Hepatocyte (in vitro differentiated cells): ENCODE measurements at regions not wholly inside any gene's neighbourhood (a gene's known extent, or its start where the extent isn't known, plus 50 kb on each side); places are given as distances from the start of the nearest gene placed in this dataset.

Experiments used
- EZH2 ChIP-seq: fragments of 200-600 bp; sonication (generic); IDR thresholded peaks from 2 replicates; pipeline ENCODE4 v1.6.1; 2016; ENCODE audit warnings: antibody characterized with exemption, mild to moderate bottlenecking, borderline replicate concordance
- TF ChIP-seq, protein P1 (sequence below): fragments of 200-600 bp; sonication (generic); IDR thresholded peaks from 2 replicates; pipeline ENCODE4 v1.5.1; 2016; ENCODE audit warnings: antibody characterized with exemption, mild to moderate bottlenecking; ENCODE audit not compliant: poor library complexity

DNA sequence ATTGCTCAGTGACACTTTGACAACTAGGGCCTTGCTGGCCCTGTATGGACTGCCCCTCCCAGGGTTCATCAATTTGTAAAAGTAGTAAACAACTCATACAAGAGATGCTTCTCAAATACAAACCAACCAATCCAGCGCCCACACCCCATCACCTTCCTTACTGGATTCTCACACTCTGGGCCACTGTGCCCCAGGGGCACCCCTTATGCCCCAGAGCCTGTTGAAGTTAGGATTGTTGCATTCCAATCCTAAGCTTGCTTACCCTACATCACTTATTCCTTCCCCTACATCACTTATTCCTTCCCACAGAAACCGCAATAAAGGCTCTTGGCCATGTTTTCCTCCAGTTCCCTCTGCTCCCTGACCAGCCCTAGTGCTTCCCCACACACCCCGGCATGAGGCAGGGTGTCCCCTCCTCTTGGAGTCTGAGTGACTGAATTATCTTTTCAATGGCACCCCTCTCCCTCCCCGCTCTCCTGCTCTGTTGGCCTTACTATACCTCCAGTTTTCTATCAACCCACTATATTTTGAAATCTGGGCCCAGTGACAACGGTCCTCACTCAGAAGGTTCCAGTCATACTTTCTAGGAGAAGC lies 182.4 kb upstream of the S1PR3 start:
- TF ChIP-seq, protein P1, sequence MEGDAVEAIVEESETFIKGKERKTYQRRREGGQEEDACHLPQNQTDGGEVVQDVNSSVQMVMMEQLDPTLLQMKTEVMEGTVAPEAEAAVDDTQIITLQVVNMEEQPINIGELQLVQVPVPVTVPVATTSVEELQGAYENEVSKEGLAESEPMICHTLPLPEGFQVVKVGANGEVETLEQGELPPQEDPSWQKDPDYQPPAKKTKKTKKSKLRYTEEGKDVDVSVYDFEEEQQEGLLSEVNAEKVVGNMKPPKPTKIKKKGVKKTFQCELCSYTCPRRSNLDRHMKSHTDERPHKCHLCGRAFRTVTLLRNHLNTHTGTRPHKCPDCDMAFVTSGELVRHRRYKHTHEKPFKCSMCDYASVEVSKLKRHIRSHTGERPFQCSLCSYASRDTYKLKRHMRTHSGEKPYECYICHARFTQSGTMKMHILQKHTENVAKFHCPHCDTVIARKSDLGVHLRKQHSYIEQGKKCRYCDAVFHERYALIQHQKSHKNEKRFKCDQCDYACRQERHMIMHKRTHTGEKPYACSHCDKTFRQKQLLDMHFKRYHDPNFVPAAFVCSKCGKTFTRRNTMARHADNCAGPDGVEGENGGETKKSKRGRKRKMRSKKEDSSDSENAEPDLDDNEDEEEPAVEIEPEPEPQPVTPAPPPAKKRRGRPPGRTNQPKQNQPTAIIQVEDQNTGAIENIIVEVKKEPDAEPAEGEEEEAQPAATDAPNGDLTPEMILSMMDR: no peak
- TF ChIP-seq EZH2: no peak
